PC-9 (cell line): ENCODE measurements at regions not wholly inside any gene's neighbourhood (a gene's known extent, or its start where the extent isn't known, plus 50 kb on each side); places are given as distances from the start of the nearest gene placed in this dataset.

Experiments used
- BruUV-seq: library from RNA; stranded (reverse); fragments of 400-500 nt; replicated peaks from 2 replicates; lab custom pipeline; 2021; lab: Mats Ljungman, UMichigan
- CTCF ChIA-PET: fragments of 300-600 bp; sonication (Branson Sonifier 250); formaldehyde crosslinking; loops from one replicate; lab custom pipeline; 2022; ENCODE audit warnings: antibody characterized with exemption; lab: Charles Lee
- POLR2A ChIA-PET: fragments of 300-600 bp; sonication (Branson Sonifier 250); formaldehyde crosslinking; loops from one replicate; lab custom pipeline; 2022; ENCODE audit warnings: antibody characterized with exemption; ENCODE audit not compliant: unreplicated experiment; lab: Charles Lee
- DNase-seq, 2 experiments: peaks; one replicate each; pipeline versions ENCODE4 v3.0.0 to v3.0.0-alpha.2; 2015 to 2022; ENCODE audit warnings: mixed read lengths in 1 of 2
- H2AFZ ChIP-seq: fragments of 200-600 bp; sonication (generic); 2 replicates; pipeline ENCODE4 v1.8.1; 2017; ENCODE audit warnings: antibody characterized with exemption
- H3F3A ChIP-seq: fragments of 200-600 bp; sonication (generic); 2 replicates; pipeline ENCODE4 v1.8.1; 2017; ENCODE audit warnings: antibody characterized with exemption, mild to moderate bottlenecking, low read depth; ENCODE audit not compliant: insufficient read depth
- H3K27ac ChIP-seq: fragments of 200-600 bp; sonication (generic); 2 replicates; pipeline ENCODE4 v1.6.1; 2016; ENCODE audit warnings: mixed run types
- H3K27me3 ChIP-seq: fragments of 200-600 bp; sonication (generic); 2 replicates; pipeline ENCODE4 v1.6.1; 2016; ENCODE audit warnings: low read depth, mixed run types; ENCODE audit not compliant: insufficient read depth
- H3K36me3 ChIP-seq: fragments of 200-600 bp; sonication (generic); 2 replicates; pipeline ENCODE4 v1.6.1; 2016; ENCODE audit warnings: low read depth, mixed run types
- H3K4me1 ChIP-seq: fragments of 200-600 bp; sonication (generic); replicated peaks from 2 replicates; pipeline ENCODE4 v1.6.1; 2016; ENCODE audit warnings: mixed run types; ENCODE audit not compliant: insufficient read depth
- H3K4me2 ChIP-seq: fragments of 200-600 bp; sonication (generic); 2 replicates; pipeline ENCODE4 v1.6.1; 2017; ENCODE audit warnings: mixed run types
- H3K4me3 ChIP-seq: fragments of 200-600 bp; sonication (generic); 2 replicates; pipeline ENCODE4 v1.6.1; 2016; ENCODE audit warnings: mixed run types
- H3K79me2 ChIP-seq: fragments of 200-600 bp; sonication (generic); 2 replicates; pipeline ENCODE4 v1.6.1; 2017; ENCODE audit warnings: low read depth, mixed run types
- H3K9me2 ChIP-seq: fragments of 200-600 bp; sonication (generic); 2 replicates; pipeline ENCODE4 v1.8.1; 2017; ENCODE audit warnings: mild to moderate bottlenecking; ENCODE audit not compliant: insufficient read depth
- H3K9me3 ChIP-seq: fragments of 200-600 bp; sonication (generic); 2 replicates; pipeline ENCODE4 v1.8.1; 2016; ENCODE audit warnings: low read depth; ENCODE audit not compliant: insufficient read depth
- H4K20me1 ChIP-seq: fragments of 200-600 bp; sonication (generic); 2 replicates; pipeline ENCODE4 v1.8.1; 2017; ENCODE audit not compliant: insufficient read depth
- EZH2 ChIP-seq: fragments of 200-600 bp; sonication (generic); IDR thresholded peaks from 2 replicates; pipeline ENCODE4 v1.8.0; 2017; ENCODE audit warnings: antibody characterized with exemption, low read depth
- intact Hi-C: fragments of 100-400 bp; cut with micrococcal nuclease; formaldehyde crosslinking; loops from one replicate; pipeline ENCODE4 v1.10.0; 2022; ENCODE audit not compliant: unreplicated experiment
- TF ChIP-seq, protein P1 (sequence below): fragments of 200-600 bp; sonication (generic); conservative IDR thresholded peaks from 2 replicates; pipeline ENCODE4 v1.6.1; 2017; ENCODE audit warnings: mixed run types, antibody characterized with exemption, mild to moderate bottlenecking, moderate library complexity

DNA sequence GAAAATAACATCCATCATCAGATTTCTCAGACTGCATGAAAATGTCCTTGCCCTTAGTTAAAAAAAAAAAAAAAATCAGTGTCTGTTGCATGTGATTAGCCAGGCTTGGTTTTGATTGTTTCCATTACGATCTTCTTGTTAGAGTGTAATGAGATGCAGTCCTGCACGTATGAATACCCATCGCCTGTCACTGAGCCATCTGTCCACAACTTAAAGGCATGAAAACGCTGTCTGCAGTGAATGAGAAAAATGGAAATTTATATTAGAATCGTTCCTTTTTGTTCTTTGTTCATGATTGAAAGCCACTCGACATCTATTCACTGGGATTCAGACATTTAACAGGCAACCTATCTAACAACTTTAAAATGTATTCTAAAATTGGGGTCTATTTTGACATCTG, 521.7 kb upstream of the SPHKAP start:
- no peaks in the 10 kb centered on the region for H3K4me1 ChIP-seq

DNA sequence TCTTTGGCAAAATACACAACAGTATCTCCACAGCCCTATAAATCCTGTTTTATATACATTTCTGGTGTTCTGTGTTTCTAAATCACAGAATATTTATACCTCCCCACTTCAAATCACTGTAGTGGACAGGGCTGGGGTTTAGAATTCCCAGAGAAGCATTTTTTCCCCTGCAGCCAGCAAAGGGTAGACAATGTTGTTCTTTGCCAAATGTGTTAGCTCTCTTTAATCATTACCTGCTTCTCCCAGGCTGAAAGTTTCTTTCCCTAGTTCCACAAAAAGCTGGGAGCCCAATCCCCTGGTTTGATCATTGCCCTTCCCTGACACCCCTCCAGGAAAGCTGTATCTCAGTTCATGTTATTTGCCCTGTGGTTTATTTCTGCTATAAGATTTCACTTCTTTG, 520.0 kb upstream of the SPHKAP start:
- DNase-seq: no peak
- no peak overlapping the region for H3K27ac ChIP-seq
- no peaks in the 10 kb centered on the region for H3K79me2 ChIP-seq
- no peaks in the 10 kb centered on the region for H3K9me2 ChIP-seq
- no peak overlapping the region for H3K4me3 ChIP-seq
- no peaks in the 10 kb centered on the region for H3K36me3 ChIP-seq
- H3F3A ChIP-seq: no peaks in the 10 kb centered on the region
- intact Hi-C loops: no loop called here
- H3K9me3 ChIP-seq: no peaks in the 10 kb centered on the region
- H3K4me2 ChIP-seq: no peak overlapping the region
- no peak overlapping the region for H2AFZ ChIP-seq
- H3K27me3 ChIP-seq: no peaks in the 10 kb centered on the region
- ChIA-PET CTCF (no interaction called here), POLR2A (no interaction called here)
- TF ChIP-seq, protein P1, sequence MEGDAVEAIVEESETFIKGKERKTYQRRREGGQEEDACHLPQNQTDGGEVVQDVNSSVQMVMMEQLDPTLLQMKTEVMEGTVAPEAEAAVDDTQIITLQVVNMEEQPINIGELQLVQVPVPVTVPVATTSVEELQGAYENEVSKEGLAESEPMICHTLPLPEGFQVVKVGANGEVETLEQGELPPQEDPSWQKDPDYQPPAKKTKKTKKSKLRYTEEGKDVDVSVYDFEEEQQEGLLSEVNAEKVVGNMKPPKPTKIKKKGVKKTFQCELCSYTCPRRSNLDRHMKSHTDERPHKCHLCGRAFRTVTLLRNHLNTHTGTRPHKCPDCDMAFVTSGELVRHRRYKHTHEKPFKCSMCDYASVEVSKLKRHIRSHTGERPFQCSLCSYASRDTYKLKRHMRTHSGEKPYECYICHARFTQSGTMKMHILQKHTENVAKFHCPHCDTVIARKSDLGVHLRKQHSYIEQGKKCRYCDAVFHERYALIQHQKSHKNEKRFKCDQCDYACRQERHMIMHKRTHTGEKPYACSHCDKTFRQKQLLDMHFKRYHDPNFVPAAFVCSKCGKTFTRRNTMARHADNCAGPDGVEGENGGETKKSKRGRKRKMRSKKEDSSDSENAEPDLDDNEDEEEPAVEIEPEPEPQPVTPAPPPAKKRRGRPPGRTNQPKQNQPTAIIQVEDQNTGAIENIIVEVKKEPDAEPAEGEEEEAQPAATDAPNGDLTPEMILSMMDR: no peak
- no peak for TF ChIP-seq EZH2
- H3K4me1 ChIP-seq: no peaks in the 10 kb centered on the region
- no peaks in the 10 kb centered on the region for H4K20me1 ChIP-seq
- no TSS peak for BruUV-seq

More for the DNA sequence above, 521.7 kb upstream of the SPHKAP start:
- BruUV-seq: no TSS peak
- Histone ChIP-seq H3K9me3 (no peaks in the 10 kb centered on the region), H3K27me3 (no peaks in the 10 kb centered on the region), H3K27ac (no peak overlapping the region), H3F3A (no peaks in the 10 kb centered on the region), H3K9me2 (no peaks in the 10 kb centered on the region), H3K4me3 (no peak overlapping the region), H3K4me2 (no peak overlapping the region), H4K20me1 (no peaks in the 10 kb centered on the region), H2AFZ (no peak overlapping the region), H3K79me2 (no peaks in the 10 kb centered on the region), H3K36me3 (no peaks in the 10 kb centered on the region)
- no peak for TF ChIP-seq EZH2
- TF ChIP-seq, protein P1: no peak
- no peak for DNase-seq
- intact Hi-C loops: no loop called here
- ChIA-PET POLR2A (no interaction called here), CTCF (no interaction called here)

DNA sequence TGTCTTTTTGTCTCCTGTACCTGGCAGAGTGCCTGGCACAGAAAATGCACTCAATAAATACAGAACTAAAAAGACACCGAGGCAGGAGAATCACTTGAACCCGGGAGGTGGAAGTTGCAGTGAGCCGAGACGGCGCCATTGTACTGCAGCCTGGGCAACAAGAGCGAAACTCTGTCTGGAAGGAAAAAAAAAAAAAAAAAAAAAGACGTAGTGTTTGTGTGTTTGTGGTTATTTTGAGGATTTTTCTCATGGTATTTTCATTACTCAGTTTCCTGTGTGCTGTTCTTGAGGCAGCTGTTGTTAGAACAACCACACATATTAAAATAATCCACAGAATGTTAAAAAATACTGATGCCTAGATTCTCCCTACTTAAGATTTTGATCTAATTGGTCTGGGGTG, 519.2 kb upstream of the SPHKAP start:
- Histone ChIP-seq H3K9me2 (no peaks in the 10 kb centered on the region), H3K79me2 (no peaks in the 10 kb centered on the region), H3K4me1 (no peaks in the 10 kb centered on the region), H3K27ac (no peak overlapping the region), H3K4me3 (no peak overlapping the region), H3F3A (no peaks in the 10 kb centered on the region), H3K36me3 (no peaks in the 10 kb centered on the region), H3K4me2 (no peak overlapping the region), H4K20me1 (no peaks in the 10 kb centered on the region), H3K9me3 (no peaks in the 10 kb centered on the region), H2AFZ (no peak overlapping the region), H3K27me3 (no peaks in the 10 kb centered on the region)
- ChIA-PET CTCF (no interaction called here), POLR2A (no interaction called here)
- BruUV-seq: no TSS peak
- TF ChIP-seq, protein P1: no peak
- TF ChIP-seq EZH2: no peak
- peak in 1 of 2 experiments; percentile 0 for DNase-seq
- intact Hi-C loops: no loop called here
